Activated naive CD4-positive, alpha-beta T cell treated with anti-CD3 and anti-CD28 coated beads, Interleukin-2, amount 50 U/mL, for 16 hours (primary cell): ENCODE measurements at regions not wholly inside any gene's neighbourhood (a gene's known extent, or its start where the extent isn't known, plus 50 kb on each side); places are given as distances from the start of the nearest gene placed in this dataset.
"Not testable (repeated sequence)": the region's sequence is repeated elsewhere in the genome, so short reads cannot be mapped to it uniquely, and the experiment has no call there.

Experiments
- DNase-seq: peaks from one replicate; pipeline ENCODE4 v3.0.0-alpha.2; 2020

- DNase-seq = no peak
These were observed 112.2 kb downstream of the DYRK2 start for GRCh38 chr12:67760586-67761275.

GRCh38 chr12:67761566-67761965 is 113.0 kb downstream of the DYRK2 start:
- DNase-seq = no peak

GRCh38 chr12:67764055-67764454 is 115.5 kb downstream of the DYRK2 start:
- no peak for DNase-seq

GRCh38 chr12:67764946-67765619 is 116.5 kb downstream of the DYRK2 start:
- DNase-seq = no peak

- DNase-seq = no peak
These were observed 117.5 kb downstream of the DYRK2 start for GRCh38 chr12:67765776-67766766.

GRCh38 chr12:67772267-67773169 is 124.0 kb downstream of the DYRK2 start:
- no peak for DNase-seq

GRCh38 chr12:67773896-67774295 is 125.4 kb downstream of the DYRK2 start:
- no peak for DNase-seq

GRCh38 chr12:67774983-67775587 is 126.5 kb downstream of the DYRK2 start:
- no peak for DNase-seq

GRCh38 chr12:67780580-67781084 is 132.1 kb downstream of the DYRK2 start:
- no peak for DNase-seq

GRCh38 chr12:67782573-67782972 is 134.0 kb downstream of the DYRK2 start:
- no peak for DNase-seq

- no peak for DNase-seq
These were observed 134.8 kb downstream of the DYRK2 start for GRCh38 chr12:67783393-67783792.

GRCh38 chr12:67784831-67785230 is 136.3 kb downstream of the DYRK2 start:
- no peak for DNase-seq

- DNase-seq = no peak
These were observed 137.5 kb downstream of the DYRK2 start for GRCh38 chr12:67786086-67786485.

- no peak for DNase-seq
These were observed 139.6 kb downstream of the DYRK2 start for GRCh38 chr12:67788118-67788517.

- no peak for DNase-seq
These were observed 140.7 kb downstream of the DYRK2 start for GRCh38 chr12:67789266-67789665.

GRCh38 chr12:67790660-67791059 is 142.1 kb downstream of the DYRK2 start:
- no peak for DNase-seq

- not testable (repeated sequence) for DNase-seq
These were observed 142.8 kb downstream of the DYRK2 start for GRCh38 chr12:67791362-67791761.

GRCh38 chr12:67792185-67792584 is 143.6 kb downstream of the DYRK2 start:
- DNase-seq = no peak

- DNase-seq = no peak
These were observed 145.6 kb downstream of the DYRK2 start for GRCh38 chr12:67794161-67794560.

- no peak for DNase-seq
These were observed 146.7 kb downstream of the DYRK2 start for GRCh38 chr12:67795236-67795635.

GRCh38 chr12:67797185-67797741 is 148.7 kb downstream of the DYRK2 start:
- DNase-seq = no peak
